HPDE6-E6E7 (cell line): ENCODE measurements at regions not wholly inside any gene's neighbourhood (a gene's known extent, or its start where the extent isn't known, plus 50 kb on each side); places are given as distances from the start of the nearest gene placed in this dataset.

ENCODE experiments used
- DNase-seq: peaks from one replicate; pipeline ENCODE4 v3.0.0; 2011; ENCODE audit warnings: missing footprints; ENCODE audit errors: extremely low spot score

GRCh38 chr10:121099181-121099580, 248.0 kb downstream of the WDR11 start:
- no peak for DNase-seq

- DNase-seq, result no peak
These were observed 248.4 kb downstream of the WDR11 start for GRCh38 chr10:121099592-121099991.

- DNase-seq, result no peak
These were observed 250.4 kb downstream of the WDR11 start for GRCh38 chr10:121101561-121101960.

- no peak for DNase-seq
These were observed 251.5 kb downstream of the WDR11 start for GRCh38 chr10:121102706-121103105.

- peak; percentile 15 for DNase-seq
These were observed 253.4 kb downstream of the WDR11 start for GRCh38 chr10:121104476-121105111.

GRCh38 chr10:121106611-121107010, 255.4 kb downstream of the WDR11 start:
- no peak for DNase-seq

- no peak for DNase-seq
These were observed 256.9 kb downstream of the WDR11 start for GRCh38 chr10:121108051-121108450.

- no peak for DNase-seq
These were observed 259.2 kb downstream of the WDR11 start for GRCh38 chr10:121110369-121110768.

- no peak for DNase-seq
These were observed 261.0 kb downstream of the WDR11 start for GRCh38 chr10:121112136-121112535.

GRCh38 chr10:121112579-121113384, 261.6 kb downstream of the WDR11 start:
- DNase-seq, result no peak

- peak; percentile 31 for DNase-seq
These were observed 262.2 kb downstream of the WDR11 start for GRCh38 chr10:121113385-121113696.

GRCh38 chr10:121113911-121114310, 262.7 kb downstream of the WDR11 start:
- DNase-seq, result no peak

- DNase-seq, result no peak
These were observed 264.0 kb downstream of the WDR11 start for GRCh38 chr10:121115154-121115553.

- DNase-seq, result no peak
These were observed 270.3 kb downstream of the WDR11 start for GRCh38 chr10:121121462-121121861.

GRCh38 chr10:121127151-121127906, 276.2 kb downstream of the WDR11 start:
- no peak for DNase-seq

- DNase-seq, result no peak
These were observed 277.0 kb downstream of the WDR11 start for GRCh38 chr10:121128164-121128563.

- no peak for DNase-seq
These were observed 278.1 kb downstream of the WDR11 start for GRCh38 chr10:121129266-121129665.

GRCh38 chr10:121130382-121130781, 279.2 kb downstream of the WDR11 start:
- no peak for DNase-seq

- DNase-seq, result no peak
These were observed 279.9 kb downstream of the WDR11 start for GRCh38 chr10:121131014-121131413.

GRCh38 chr10:121131426-121132265, 280.5 kb downstream of the WDR11 start:
- no peak for DNase-seq

- no peak for DNase-seq
These were observed 281.1 kb downstream of the WDR11 start for GRCh38 chr10:121132273-121132672.

- DNase-seq, result no peak
These were observed 282.7 kb downstream of the WDR11 start for GRCh38 chr10:121133901-121134300.
